DND-41 (cell line): ENCODE measurements at regions not wholly inside any gene's neighbourhood (a gene's known extent, or its start where the extent isn't known, plus 50 kb on each side); places are given as distances from the start of the nearest gene placed in this dataset.

Experiments
- ATAC-seq: fragments of 200-7000 bp; cut with Tn5 transposase; 3 replicates; pipeline ENCODE4 v1.9.1; 2021; ENCODE audit warnings: low read depth; ENCODE audit not compliant: insufficient read depth
- DNase-seq: peaks from one replicate; pipeline ENCODE4 v3.0.0-alpha.2; 2020
- H2AFZ ChIP-seq: 2 replicates; pipeline ENCODE4 v1.6.0; 2012; ENCODE audit warnings: low read depth, low read length
- H3K27ac ChIP-seq: 2 replicates; pipeline ENCODE4 v1.5.1; 2012; ENCODE audit warnings: low read length, inconsistent platforms
- H3K27me3 ChIP-seq: fragments of 200-600 bp; sonication (generic); 2 replicates; pipeline ENCODE4 v1.6.0; 2012; ENCODE audit warnings: low read length, mild to moderate bottlenecking, inconsistent platforms; ENCODE audit not compliant: insufficient read depth, poor library complexity
- H3K36me3 ChIP-seq: 2 replicates; pipeline ENCODE4 v1.5.1; 2012; ENCODE audit warnings: low read length, inconsistent platforms; ENCODE audit not compliant: insufficient read depth
- H3K4me1 ChIP-seq: 2 replicates; pipeline ENCODE4 v1.5.1; 2012; ENCODE audit warnings: mild to moderate bottlenecking, low read length; ENCODE audit not compliant: insufficient read depth
- H3K4me2 ChIP-seq: 2 replicates; pipeline ENCODE4 v1.6.0; 2012; ENCODE audit warnings: mild to moderate bottlenecking, moderate library complexity, low read length, inconsistent platforms; ENCODE audit not compliant: insufficient read depth
- H3K4me3 ChIP-seq, 2 experiments: fragments of 200-600 bp in 1 of 2; shearing (Covaris generic) in 1 of 2; 2 replicates each; pipeline ENCODE4 v1.5.1; 2012 to 2016; ENCODE audit warnings: inconsistent platforms in 2 of 2, low read length in 2 of 2, mild to moderate bottlenecking in 2 of 2, low read depth in 1 of 2, moderate library complexity in 1 of 2
- H3K79me2 ChIP-seq: 2 replicates; pipeline ENCODE4 v1.6.0; 2012; ENCODE audit warnings: low read length, inconsistent platforms; ENCODE audit not compliant: insufficient read depth
- H3K9ac ChIP-seq: 2 replicates; pipeline ENCODE4 v1.6.0; 2012; ENCODE audit warnings: low read depth, mild to moderate bottlenecking, inconsistent platforms, low read length, moderate library complexity
- H3K9me3 ChIP-seq: 2 replicates; pipeline ENCODE4 v1.5.1; 2012; ENCODE audit warnings: low read length, moderate library complexity, mild to moderate bottlenecking, inconsistent platforms; ENCODE audit not compliant: insufficient read depth, severe bottlenecking
- H4K20me1 ChIP-seq: 2 replicates; pipeline ENCODE4 v1.6.0; 2012; ENCODE audit warnings: low read length; ENCODE audit not compliant: insufficient read depth
- CTCF ChIP-seq: IDR thresholded peaks from 2 replicates; pipeline ENCODE4 v1.5.1; 2012; ENCODE audit warnings: borderline replicate concordance, low read length, moderate library complexity, mild to moderate bottlenecking; ENCODE audit not compliant: poor library complexity, severe bottlenecking; ENCODE audit errors: extremely low read depth
- EZH2 ChIP-seq: IDR thresholded peaks from 3 replicates; pipeline ENCODE4 v1.6.1; 2012; ENCODE audit warnings: borderline replicate concordance, low read depth, mild to moderate bottlenecking, moderate library complexity, low read length, inconsistent platforms; ENCODE audit not compliant: severe bottlenecking

- Histone ChIP-seq H3K9ac (no peak overlapping the region), H2AFZ (no peak overlapping the region), H3K4me2 (no peak overlapping the region), H3K27me3 (no peaks in the 10 kb centered on the region), H3K79me2 (no peaks in the 10 kb centered on the region), H3K27ac (no peak overlapping the region), H4K20me1 (no peaks in the 10 kb centered on the region), H3K36me3 (no peaks in the 10 kb centered on the region), H3K4me3 (no peak overlapping the region), H3K4me1 (0 out of 2 replicates have a peak, but pooled peaks cover 7% of the 10 kb centered on the region), H3K9me3 (no peaks in the 10 kb centered on the region)
- TF ChIP-seq CTCF, result no peak
- no peak for TF ChIP-seq EZH2
- ATAC-seq (no peak), DNase-seq (no peak)
Observed at GRCh38 chr5:114113604-114114003, 248.3 kb upstream of the KCNN2 start.

- Histone ChIP-seq H3K9ac (no peak overlapping the region), H3K27me3 (no peaks in the 10 kb centered on the region), H3K27ac (no peak overlapping the region), H3K4me3 (no peak overlapping the region), H3K4me1 (no peaks in the 10 kb centered on the region), H3K79me2 (no peaks in the 10 kb centered on the region), H3K4me2 (no peak overlapping the region), H3K36me3 (no peaks in the 10 kb centered on the region), H4K20me1 (no peaks in the 10 kb centered on the region), H2AFZ (no peak overlapping the region), H3K9me3 (no peaks in the 10 kb centered on the region)
- no peak for ATAC-seq
- DNase-seq, result no peak
- TF ChIP-seq EZH2 (no peak), CTCF (no peak)
Observed at GRCh38 chr5:114116981-114117380, 244.9 kb upstream of the KCNN2 start.

GRCh38 chr5:114118511-114118910 lies 243.4 kb upstream of the KCNN2 start:
- H3K4me2 ChIP-seq, result no peak overlapping the region
- H2AFZ ChIP-seq, result no peak overlapping the region
- H3K4me3 ChIP-seq, result no peak overlapping the region
- H4K20me1 ChIP-seq, result no peaks in the 10 kb centered on the region
- ATAC-seq (no peak), DNase-seq (no peak)
- H3K27ac ChIP-seq, result no peak overlapping the region
- no peak for TF ChIP-seq CTCF
- no peak for TF ChIP-seq EZH2
- no peaks in the 10 kb centered on the region for H3K4me1 ChIP-seq
- H3K79me2 ChIP-seq, result no peaks in the 10 kb centered on the region
- H3K27me3 ChIP-seq, result no peaks in the 10 kb centered on the region
- no peaks in the 10 kb centered on the region for H3K36me3 ChIP-seq
- H3K9ac ChIP-seq, result no peak overlapping the region
- no peaks in the 10 kb centered on the region for H3K9me3 ChIP-seq

- no peaks in the 10 kb centered on the region for H3K36me3 ChIP-seq
- no peak for TF ChIP-seq CTCF
- no peak for TF ChIP-seq EZH2
- no peaks in the 10 kb centered on the region for H3K27me3 ChIP-seq
- no peak overlapping the region for H3K27ac ChIP-seq
- no peaks in the 10 kb centered on the region for H3K9me3 ChIP-seq
- no peak overlapping the region for H3K9ac ChIP-seq
- DNase-seq (no peak), ATAC-seq (no peak)
- no peak overlapping the region for H3K4me2 ChIP-seq
- H2AFZ ChIP-seq, result no peak overlapping the region
- no peaks in the 10 kb centered on the region for H3K4me1 ChIP-seq
- H4K20me1 ChIP-seq, result no peaks in the 10 kb centered on the region
- no peaks in the 10 kb centered on the region for H3K79me2 ChIP-seq
- no peak overlapping the region for H3K4me3 ChIP-seq
Observed at GRCh38 chr5:114120166-114120565, 241.7 kb upstream of the KCNN2 start.
